Mesenchymal stem cell (in vitro differentiated cells and primary cell): ENCODE measurements at regions not wholly inside any gene's neighbourhood (a gene's known extent, or its start where the extent isn't known, plus 50 kb on each side); places are given as distances from the start of the nearest gene placed in this dataset.

Experiments used
- DNase-seq: peaks from one replicate; pipeline ENCODE4 v3.0.0-alpha.2; 2013
- H2AFZ ChIP-seq: one replicate; pipeline ENCODE4 v1.6.1; 2013; ENCODE audit warnings: low read depth, mild to moderate bottlenecking, control low read depth, inconsistent platforms, low read length, moderate library complexity
- H2AK5ac ChIP-seq: 2 replicates; pipeline ENCODE4 v1.6.1; 2013; ENCODE audit warnings: low read length, moderate library complexity, mild to moderate bottlenecking, inconsistent platforms; ENCODE audit not compliant: severe bottlenecking
- H2BK120ac ChIP-seq: one replicate; pipeline ENCODE4 v1.6.1; 2013; ENCODE audit warnings: low read depth, mild to moderate bottlenecking, inconsistent platforms, low read length, moderate library complexity
- H2BK12ac ChIP-seq, 2 experiments: one replicate each; pipeline ENCODE4 v1.6.1; 2013; ENCODE audit warnings: inconsistent platforms in 2 of 2, low read length in 2 of 2, mild to moderate bottlenecking in 2 of 2, moderate library complexity in 2 of 2, control low read depth in 1 of 2
- H2BK15ac ChIP-seq: one replicate; pipeline ENCODE4 v1.6.1; 2013; ENCODE audit warnings: mild to moderate bottlenecking, low read depth, inconsistent platforms; ENCODE audit not compliant: poor library complexity, severe bottlenecking
- H2BK5ac ChIP-seq: 2 replicates; pipeline ENCODE4 v1.6.1; 2013; ENCODE audit warnings: low read depth, mild to moderate bottlenecking, low read length, control low read depth, inconsistent platforms; ENCODE audit not compliant: poor library complexity, severe bottlenecking
- H3K14ac ChIP-seq, 2 experiments: one replicate each; pipeline ENCODE4 v1.6.1; 2013; ENCODE audit warnings: inconsistent platforms in 2 of 2, low read length in 2 of 2, control low read depth in 1 of 2, mild to moderate bottlenecking in 1 of 2, moderate library complexity in 1 of 2
- H3K18ac ChIP-seq, 2 experiments: one replicate each; pipeline ENCODE4 v1.6.1; 2013; ENCODE audit warnings: inconsistent platforms in 2 of 2, low read length in 2 of 2, control low read depth in 1 of 2, low read depth in 1 of 2, mild to moderate bottlenecking in 1 of 2
- H3K23ac ChIP-seq, 2 experiments: one replicate each; pipeline ENCODE4 v1.6.1; 2013; ENCODE audit warnings: inconsistent platforms in 2 of 2, low read length in 2 of 2, mild to moderate bottlenecking in 2 of 2, moderate library complexity in 2 of 2, control low read depth in 1 of 2
- H3K27ac ChIP-seq: 2 replicates; pipeline ENCODE4 v1.5.1; 2013; ENCODE audit warnings: mild to moderate bottlenecking, moderate library complexity, low read length, control low read depth, inconsistent platforms; ENCODE audit not compliant: poor library complexity, severe bottlenecking
- H3K27me3 ChIP-seq, 2 experiments: 2 replicates each; pipeline versions ENCODE4 v1.6.1 to v1.7.0; 2013; ENCODE audit warnings: low read length in 2 of 2, mild to moderate bottlenecking in 2 of 2, moderate library complexity in 2 of 2, control low read depth in 1 of 2, inconsistent platforms in 1 of 2; ENCODE audit not compliant: control insufficient read depth in 1 of 2, insufficient read depth in 1 of 2
- H3K36me3 ChIP-seq, 2 experiments: 2 replicates each; pipeline versions ENCODE4 v1.6.1 to v1.7.0; 2013; ENCODE audit warnings: low read length in 2 of 2, control low read depth in 1 of 2, inconsistent platforms in 1 of 2, low read depth in 1 of 2, mild to moderate bottlenecking in 1 of 2; ENCODE audit not compliant: insufficient read depth in 2 of 2, control insufficient read depth in 1 of 2
- H3K4ac ChIP-seq, 2 experiments: one replicate each; pipeline ENCODE4 v1.6.1; 2013; ENCODE audit warnings: inconsistent platforms in 2 of 2, low read length in 2 of 2, mild to moderate bottlenecking in 2 of 2, moderate library complexity in 2 of 2, control low read depth in 1 of 2, low read depth in 1 of 2
- H3K4me1 ChIP-seq: 2 replicates; pipeline ENCODE4 v1.6.1; 2013; ENCODE audit warnings: low read depth, low read length, control low read depth; ENCODE audit not compliant: control insufficient read depth, insufficient read depth
- H3K4me2 ChIP-seq: 2 replicates; pipeline ENCODE4 v1.6.1; 2013; ENCODE audit warnings: low read length, mild to moderate bottlenecking, inconsistent platforms; ENCODE audit not compliant: poor library complexity, severe bottlenecking
- H3K4me3 ChIP-seq, 2 experiments: 2 replicates each; pipeline versions ENCODE4 v1.5.1 to v1.7.0; 2013; ENCODE audit warnings: low read length in 2 of 2, mild to moderate bottlenecking in 2 of 2, control low read depth in 1 of 2, low read depth in 1 of 2; ENCODE audit not compliant: insufficient read depth in 1 of 2
- H3K79me1 ChIP-seq: replicated peaks from 2 replicates; pipeline ENCODE4 v1.6.1; 2013; ENCODE audit warnings: mild to moderate bottlenecking, control low read depth, low read length, inconsistent platforms; ENCODE audit not compliant: poor library complexity, severe bottlenecking
- H3K9ac ChIP-seq: 2 replicates; pipeline ENCODE4 v1.7.0; 2013; ENCODE audit warnings: mild to moderate bottlenecking, low read length, moderate library complexity
- H3K9me3 ChIP-seq: 2 replicates; pipeline ENCODE4 v1.7.0; 2013; ENCODE audit warnings: mild to moderate bottlenecking, low read length; ENCODE audit not compliant: control insufficient read depth
- H4K8ac ChIP-seq: one replicate; pipeline ENCODE4 v1.6.1; 2013; ENCODE audit warnings: inconsistent platforms, mild to moderate bottlenecking, low read length, moderate library complexity
- H4K91ac ChIP-seq: one replicate; pipeline ENCODE4 v1.6.1; 2013; ENCODE audit warnings: mild to moderate bottlenecking, low read length, inconsistent platforms
- WGBS: methylation state at CpG from one replicate; pipeline ENCODE4 v1.1.7; 2013; ENCODE audit warnings: mixed read lengths; 5-methylcytosine and 5-hydroxymethylcytosine counted together

GRCh38 chr16:5427571-5427970 lies 330.0 kb upstream of the EEF2KMT start:
- no peak overlapping the region for H2AK5ac ChIP-seq
- no peak overlapping the region for H3K4me2 ChIP-seq
- no peak overlapping the region for H2BK15ac ChIP-seq
- no peak for DNase-seq
- peaks cover 0 to 3% of the 10 kb centered on the region in 2 experiments for H3K27me3 ChIP-seq
- H2AFZ ChIP-seq: no peak overlapping the region
- no peak overlapping the region for H3K4ac ChIP-seq
- no peaks in the 10 kb centered on the region for H3K4me1 ChIP-seq
- H3K18ac ChIP-seq: no peak overlapping the region
- no peak overlapping the region for H3K4me3 ChIP-seq
- H2BK12ac ChIP-seq: no peak overlapping the region
- H3K79me1 ChIP-seq: no peaks in the 10 kb centered on the region
- H3K9ac ChIP-seq: no peak overlapping the region
- no peak overlapping the region for H4K91ac ChIP-seq
- H3K9me3 ChIP-seq: no peaks in the 10 kb centered on the region
- no peak overlapping the region for H2BK120ac ChIP-seq
- no peak overlapping the region for H3K27ac ChIP-seq
- H2BK5ac ChIP-seq: no peak overlapping the region
- no peak overlapping the region for H3K14ac ChIP-seq
- 64% methylated on average over 7 of the region's 7 CpGs for WGBS
- no peaks in the 10 kb centered on the region for H3K36me3 ChIP-seq
- H3K23ac ChIP-seq: no peak overlapping the region
- H4K8ac ChIP-seq: no peak overlapping the region

DNA sequence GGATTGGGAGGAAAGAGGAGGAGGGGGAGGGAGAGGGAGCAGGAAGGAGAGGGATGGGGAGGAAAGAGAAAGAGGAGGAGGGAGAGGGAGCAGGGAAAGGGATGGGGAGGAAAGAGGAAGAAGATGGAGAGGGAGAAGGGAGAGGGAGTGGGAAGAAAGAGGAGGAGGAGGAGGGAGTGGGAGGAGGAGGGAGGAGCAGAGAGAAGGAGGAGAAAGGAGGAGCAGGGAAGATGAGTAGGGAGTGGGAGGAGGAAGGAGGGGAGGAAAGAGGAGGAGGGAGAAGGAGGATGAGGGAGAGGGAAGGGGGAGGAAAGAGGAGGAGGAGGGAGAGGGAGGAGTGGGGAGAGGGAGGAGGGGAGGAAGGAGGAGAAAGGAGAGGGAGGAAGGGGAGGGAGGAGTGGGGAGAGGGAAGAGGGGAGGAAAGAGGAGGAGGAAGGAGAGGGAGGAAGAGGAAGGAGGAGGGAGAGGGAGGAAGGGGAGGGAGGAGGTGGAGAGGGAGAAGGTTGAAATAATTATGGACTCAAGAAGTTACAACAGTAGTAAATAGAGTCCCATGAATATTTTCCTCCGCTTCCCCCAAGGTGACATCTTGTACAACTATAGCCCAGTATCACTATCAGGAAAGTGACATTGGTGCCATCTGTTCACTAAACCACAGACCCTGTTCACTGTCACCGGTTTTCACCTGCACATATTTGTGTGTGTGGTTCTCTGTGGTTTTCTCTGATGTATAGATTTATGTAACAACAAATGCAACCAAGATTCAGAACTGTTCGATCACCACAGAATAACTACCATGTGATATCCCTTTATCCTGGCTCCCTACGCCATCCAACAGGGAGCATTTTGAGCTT lies 325.3 kb upstream of the EEF2KMT start:
- WGBS: 77% methylated on average over 3 of the region's 4 CpGs
- no peak overlapping the region for H2BK15ac ChIP-seq
- no peak overlapping the region for H2BK12ac ChIP-seq

GRCh38 chr16:5422047-5422446 lies 324.5 kb upstream of the EEF2KMT start:
- Histone ChIP-seq H2BK15ac (no peak overlapping the region), H3K9me3 (no peaks in the 10 kb centered on the region), H3K27ac (no peak overlapping the region), H2BK5ac (no peak overlapping the region), H2BK120ac (no peak overlapping the region), H3K4ac (no peak overlapping the region), H2BK12ac (no peak overlapping the region), H3K36me3 (no peaks in the 10 kb centered on the region), H3K18ac (no peak overlapping the region), H3K9ac (no peak overlapping the region), H3K79me1 (no peaks in the 10 kb centered on the region), H2AK5ac (no peak overlapping the region), H3K14ac (no peak overlapping the region), H4K91ac (no peak overlapping the region), H4K8ac (no peak overlapping the region), H3K23ac (no peak overlapping the region), H3K4me1 (no peaks in the 10 kb centered on the region), H3K27me3 (peaks cover 0 to 3% of the 10 kb centered on the region in 2 experiments), H3K4me3 (no peak overlapping the region), H3K4me2 (no peak overlapping the region), H2AFZ (no peak overlapping the region)
- no peak for DNase-seq
- 51% methylated on average over 3 of the region's 3 CpGs for WGBS

More for the DNA sequence above, 325.3 kb upstream of the EEF2KMT start:
- no peak overlapping the region for H3K23ac ChIP-seq
- H3K9me3 ChIP-seq: no peaks in the 10 kb centered on the region
- H4K8ac ChIP-seq: no peak overlapping the region
- no peak overlapping the region for H3K4ac ChIP-seq
- no peak overlapping the region for H2AFZ ChIP-seq
- H3K9ac ChIP-seq: no peak overlapping the region
- H3K4me3 ChIP-seq: no peak overlapping the region
- no peak overlapping the region for H4K91ac ChIP-seq
- H3K18ac ChIP-seq: no peak overlapping the region
- H3K27me3 ChIP-seq: peaks cover 0 to 3% of the 10 kb centered on the region in 2 experiments
- no peak for DNase-seq
- H3K27ac ChIP-seq: no peak overlapping the region
- H2BK5ac ChIP-seq: no peak overlapping the region
- H3K36me3 ChIP-seq: no peaks in the 10 kb centered on the region
- H3K4me2 ChIP-seq: no peak overlapping the region
- H2BK120ac ChIP-seq: no peak overlapping the region
- H3K4me1 ChIP-seq: no peaks in the 10 kb centered on the region
- no peaks in the 10 kb centered on the region for H3K79me1 ChIP-seq
- no peak overlapping the region for H3K14ac ChIP-seq
- H2AK5ac ChIP-seq: no peak overlapping the region

DNA sequence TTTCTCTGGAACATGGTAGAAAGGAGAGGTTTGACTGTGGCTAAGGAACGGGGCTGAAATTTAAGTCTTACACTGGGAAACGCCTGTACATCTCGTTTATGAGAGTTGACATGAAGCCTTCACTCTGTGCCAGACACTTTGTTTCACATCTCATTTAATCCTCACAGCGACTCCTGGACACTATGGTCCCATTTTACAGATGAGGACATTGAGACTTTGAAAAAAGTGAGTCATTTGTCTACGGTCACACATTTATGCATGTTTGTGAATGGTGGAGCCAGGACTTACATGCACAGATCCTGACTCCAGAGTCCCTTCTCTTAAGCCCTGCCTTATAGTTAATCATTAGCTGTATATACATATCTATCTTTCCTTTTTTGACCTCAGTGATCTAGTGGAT lies 318.4 kb upstream of the EEF2KMT start:
- Histone ChIP-seq H3K4me1 (no peaks in the 10 kb centered on the region), H3K9ac (no peak overlapping the region), H2BK15ac (no peak overlapping the region), H3K27me3 (no peaks in the 10 kb centered on the region), H2BK5ac (no peak overlapping the region), H3K23ac (no peak overlapping the region), H4K91ac (no peak overlapping the region), H3K36me3 (no peaks in the 10 kb centered on the region), H3K79me1 (no peaks in the 10 kb centered on the region), H3K27ac (no peak overlapping the region), H3K4me2 (no peak overlapping the region), H4K8ac (no peak overlapping the region), H2BK120ac (no peak overlapping the region), H2AK5ac (no peak overlapping the region), H3K4me3 (no peak overlapping the region), H2BK12ac (no peak overlapping the region), H3K9me3 (peaks cover 3% of the 10 kb centered on the region), H3K4ac (no peak overlapping the region), H3K18ac (no peak overlapping the region), H3K14ac (no peak overlapping the region), H2AFZ (no peak overlapping the region)
- no peak for DNase-seq
- whole genome bisulfite sequencing: 47% methylated on average over 3 of the region's 5 CpGs
